ENCODE measurements at regions not wholly inside any gene's neighbourhood (a gene's known extent, or its start where the extent isn't known, plus 50 kb on each side); places are given as distances from the start of the nearest gene placed in this dataset.

DNA sequence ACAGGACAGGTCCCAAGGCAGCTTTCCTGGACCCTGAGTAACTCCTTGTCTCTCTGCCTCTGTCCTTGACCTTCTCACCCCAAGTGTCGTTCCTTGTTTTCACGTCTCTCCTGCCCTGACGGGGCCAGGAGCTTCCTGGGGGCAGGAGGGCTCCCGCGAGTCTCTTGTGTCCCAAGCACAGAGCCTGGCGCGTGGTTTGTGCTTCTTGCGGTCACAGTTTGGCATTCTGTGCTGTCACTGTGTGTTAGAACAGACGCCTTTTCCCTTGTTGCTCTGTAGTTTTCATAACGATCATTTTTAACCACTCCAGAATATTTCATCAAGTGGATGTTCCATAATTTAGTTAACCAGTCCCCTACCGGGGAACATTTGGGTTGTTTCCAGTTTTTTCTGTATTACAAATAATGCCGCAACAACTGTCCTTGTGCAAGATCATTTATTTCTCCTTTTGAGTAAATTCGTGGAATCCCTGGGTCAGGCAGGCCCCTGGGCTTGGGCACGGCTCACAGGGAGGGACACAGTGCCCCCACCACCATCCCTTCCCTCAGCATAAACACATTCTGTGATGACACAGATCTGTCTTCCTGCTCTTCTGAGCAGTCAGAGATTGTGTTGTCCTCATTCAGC, 71.9 kb downstream of the TSPAN17 start:
- Histone ChIP-seq H3K4me3 (ENCODE audit: low read depth in 1 of 2, low read length in 1 of 2) (no peak overlapping the region), H3K27ac (no peak overlapping the region), H3K9me3 (no peaks in the 10 kb centered on the region), H3K36me3 (no peaks in the 10 kb centered on the region), H3K27me3 (peaks cover 45% of the 10 kb centered on the region), H3K4me1 (ENCODE audit: control insufficient read depth in 1 of 2, insufficient read depth in 1 of 2, low read depth in 1 of 2, low read length in 1 of 2) (peaks cover 8 to 14% of the 10 kb centered on the region in 2 experiments)
- TF ChIP-seq, protein P1, sequence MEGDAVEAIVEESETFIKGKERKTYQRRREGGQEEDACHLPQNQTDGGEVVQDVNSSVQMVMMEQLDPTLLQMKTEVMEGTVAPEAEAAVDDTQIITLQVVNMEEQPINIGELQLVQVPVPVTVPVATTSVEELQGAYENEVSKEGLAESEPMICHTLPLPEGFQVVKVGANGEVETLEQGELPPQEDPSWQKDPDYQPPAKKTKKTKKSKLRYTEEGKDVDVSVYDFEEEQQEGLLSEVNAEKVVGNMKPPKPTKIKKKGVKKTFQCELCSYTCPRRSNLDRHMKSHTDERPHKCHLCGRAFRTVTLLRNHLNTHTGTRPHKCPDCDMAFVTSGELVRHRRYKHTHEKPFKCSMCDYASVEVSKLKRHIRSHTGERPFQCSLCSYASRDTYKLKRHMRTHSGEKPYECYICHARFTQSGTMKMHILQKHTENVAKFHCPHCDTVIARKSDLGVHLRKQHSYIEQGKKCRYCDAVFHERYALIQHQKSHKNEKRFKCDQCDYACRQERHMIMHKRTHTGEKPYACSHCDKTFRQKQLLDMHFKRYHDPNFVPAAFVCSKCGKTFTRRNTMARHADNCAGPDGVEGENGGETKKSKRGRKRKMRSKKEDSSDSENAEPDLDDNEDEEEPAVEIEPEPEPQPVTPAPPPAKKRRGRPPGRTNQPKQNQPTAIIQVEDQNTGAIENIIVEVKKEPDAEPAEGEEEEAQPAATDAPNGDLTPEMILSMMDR (IDR thresholded peaks at IDR 0.05): no peak

- Histone ChIP-seq H3K36me3 (no peaks in the 10 kb centered on the region), H3K4me3 (ENCODE audit: low read depth in 1 of 2, low read length in 1 of 2) (no peak overlapping the region), H3K27me3 (peaks cover 48% of the 10 kb centered on the region), H3K27ac (no peak overlapping the region), H3K9me3 (no peaks in the 10 kb centered on the region), H3K4me1 (ENCODE audit: control insufficient read depth in 1 of 2, insufficient read depth in 1 of 2, low read depth in 1 of 2, low read length in 1 of 2) (peaks cover 8 to 14% of the 10 kb centered on the region in 2 experiments)
- TF ChIP-seq, protein P1 (IDR thresholded peaks at IDR 0.05): no peak
These were observed 74.2 kb downstream of the TSPAN17 start for GRCh38 chr5:176721509-176721908.

DNA sequence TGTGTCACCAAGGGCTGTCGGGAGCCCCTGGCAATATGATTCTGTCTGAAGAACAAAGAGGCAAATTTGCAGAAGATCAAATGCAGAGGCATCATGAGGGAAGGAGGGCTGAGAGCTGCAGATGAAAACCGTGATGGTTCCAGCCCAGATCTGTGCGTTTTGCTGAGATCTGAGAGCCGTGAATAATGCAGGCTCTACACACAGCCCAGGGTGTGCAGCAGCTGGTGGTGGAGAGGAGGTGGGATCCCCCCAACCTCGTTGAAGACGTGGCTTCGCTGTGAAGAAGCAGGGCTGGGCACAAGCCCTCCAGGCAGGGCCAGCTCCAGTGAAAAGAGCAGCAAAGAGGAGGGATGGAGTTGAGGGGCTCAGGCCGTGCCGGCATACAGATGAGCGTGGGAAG, 75.5 kb downstream of the TSPAN17 start:
- H3K27ac ChIP-seq: no peak overlapping the region
- H3K4me1 ChIP-seq (ENCODE audit: control insufficient read depth in 1 of 2, insufficient read depth in 1 of 2, low read depth in 1 of 2, low read length in 1 of 2): peaks cover 8 to 14% of the 10 kb centered on the region in 2 experiments
- TF ChIP-seq, protein P1 (IDR thresholded peaks at IDR 0.05): no peak
- no peaks in the 10 kb centered on the region for H3K9me3 ChIP-seq
- H3K36me3 ChIP-seq: no peaks in the 10 kb centered on the region
- H3K4me3 ChIP-seq (ENCODE audit: low read depth in 1 of 2, low read length in 1 of 2): no peak overlapping the region
- H3K27me3 ChIP-seq: peaks cover 55% of the 10 kb centered on the region

- Histone ChIP-seq H3K9me3 (no peaks in the 10 kb centered on the region), H3K27ac (no peak overlapping the region), H3K4me1 (ENCODE audit: control insufficient read depth in 1 of 2, insufficient read depth in 1 of 2, low read depth in 1 of 2, low read length in 1 of 2) (peaks cover 8 to 12% of the 10 kb centered on the region in 2 experiments), H3K27me3 (peaks cover 61% of the 10 kb centered on the region), H3K36me3 (no peaks in the 10 kb centered on the region), H3K4me3 (ENCODE audit: low read depth in 1 of 2, low read length in 1 of 2) (no peak overlapping the region)
- TF ChIP-seq, protein P1 (IDR thresholded peaks at IDR 0.05): no peak
These were observed 76.2 kb downstream of the TSPAN17 start for GRCh38 chr5:176723440-176723839.

DNA sequence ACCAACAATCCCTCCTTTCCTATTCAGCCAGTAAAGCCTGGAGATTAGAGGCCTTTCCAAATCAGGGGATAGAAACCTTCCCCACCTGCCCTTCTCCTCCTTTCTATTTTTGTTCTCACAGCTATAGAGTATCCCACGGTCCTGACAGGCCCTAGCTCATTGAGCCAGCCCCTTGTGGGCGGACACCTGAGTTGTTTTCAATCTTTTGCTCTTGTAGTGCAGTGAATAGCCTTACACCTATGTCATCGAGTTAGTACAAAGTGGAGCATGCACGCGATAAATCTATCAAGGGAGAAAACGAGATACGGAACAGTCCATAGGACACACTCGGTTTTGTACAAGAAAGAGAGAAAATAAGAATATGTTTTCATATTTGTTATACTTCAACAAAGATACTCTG, 77.2 kb downstream of the TSPAN17 start:
- TF ChIP-seq, protein P1 (IDR thresholded peaks at IDR 0.05): no peak
- Histone ChIP-seq H3K4me3 (ENCODE audit: low read depth in 1 of 2, low read length in 1 of 2) (no peak overlapping the region), H3K27me3 (peaks cover 70% of the 10 kb centered on the region), H3K27ac (no peak overlapping the region), H3K36me3 (no peaks in the 10 kb centered on the region), H3K4me1 (ENCODE audit: control insufficient read depth in 1 of 2, insufficient read depth in 1 of 2, low read depth in 1 of 2, low read length in 1 of 2) (peaks cover 0 to 2% of the 10 kb centered on the region in 2 experiments), H3K9me3 (no peaks in the 10 kb centered on the region)
